WERI-Rb-1 (cell line): ENCODE measurements at regions not wholly inside any gene's neighbourhood (a gene's known extent, or its start where the extent isn't known, plus 50 kb on each side); places are given as distances from the start of the nearest gene placed in this dataset.

Experiments
- DNase-seq: peaks from one replicate; pipeline ENCODE4 v3.0.0-alpha.2; 2020
- H3K27ac ChIP-seq: fragments of 250-450 bp; sonication (Bioruptor Pico); 2 replicates; pipeline ENCODE4 v1.5.1; 2020; ENCODE audit warnings: mild to moderate bottlenecking, moderate library complexity
- H3K27me3 ChIP-seq: fragments of 250-450 bp; sonication (Bioruptor Pico); 2 replicates; pipeline ENCODE4 v1.5.1; 2021; ENCODE audit warnings: mild to moderate bottlenecking, low read depth, moderate library complexity; ENCODE audit not compliant: insufficient read depth, severe bottlenecking
- H3K36me3 ChIP-seq: fragments of 250-450 bp; sonication (Bioruptor Pico); 2 replicates; pipeline ENCODE4 v1.5.1; 2020; ENCODE audit warnings: mild to moderate bottlenecking, moderate library complexity
- H3K4me3 ChIP-seq: 2 replicates; pipeline ENCODE4 v1.5.1; 2011; ENCODE audit warnings: low read depth, mild to moderate bottlenecking, control low read depth, low read length
- H3K9me3 ChIP-seq: fragments of 250-450 bp; sonication (Bioruptor Pico); 2 replicates; pipeline ENCODE4 v1.5.1; 2021; ENCODE audit warnings: mild to moderate bottlenecking, moderate library complexity; ENCODE audit not compliant: severe bottlenecking
- CTCF ChIP-seq: IDR thresholded peaks from 2 replicates; pipeline ENCODE4 v1.5.1; 2011; ENCODE audit warnings: low read depth, mild to moderate bottlenecking, control low read depth, inconsistent platforms, low read length

GRCh38 chr4:158995040-158995439 is 107.8 kb upstream of the RAPGEF2 start:
- no peaks in the 10 kb centered on the region for H3K9me3 ChIP-seq
- TF ChIP-seq CTCF: no peak
- DNase-seq: no peak
- H3K27me3 ChIP-seq: no peaks in the 10 kb centered on the region
- no peaks in the 10 kb centered on the region for H3K36me3 ChIP-seq
- no peak overlapping the region for H3K4me3 ChIP-seq
- no peak overlapping the region for H3K27ac ChIP-seq

- no peak for TF ChIP-seq CTCF
- Histone ChIP-seq H3K27me3 (no peaks in the 10 kb centered on the region), H3K27ac (no peak overlapping the region), H3K9me3 (no peaks in the 10 kb centered on the region), H3K4me3 (no peak overlapping the region), H3K36me3 (no peaks in the 10 kb centered on the region)
- no peak for DNase-seq
Observed at GRCh38 chr4:158995965-158996364, 106.9 kb upstream of the RAPGEF2 start.

GRCh38 chr4:158996669-158997074 is 106.2 kb upstream of the RAPGEF2 start:
- no peak for TF ChIP-seq CTCF
- H3K36me3 ChIP-seq: no peaks in the 10 kb centered on the region
- H3K9me3 ChIP-seq: no peaks in the 10 kb centered on the region
- DNase-seq: no peak
- H3K27me3 ChIP-seq: no peaks in the 10 kb centered on the region
- H3K4me3 ChIP-seq: no peak overlapping the region
- H3K27ac ChIP-seq: no peak overlapping the region

- Histone ChIP-seq H3K4me3 (no peak overlapping the region), H3K27ac (no peak overlapping the region), H3K27me3 (no peaks in the 10 kb centered on the region), H3K9me3 (no peaks in the 10 kb centered on the region), H3K36me3 (no peaks in the 10 kb centered on the region)
- no peak for DNase-seq
- no peak for TF ChIP-seq CTCF
Observed at GRCh38 chr4:158997660-158998349, 105.1 kb upstream of the RAPGEF2 start.

- Histone ChIP-seq H3K27me3 (no peaks in the 10 kb centered on the region), H3K9me3 (no peaks in the 10 kb centered on the region), H3K36me3 (no peaks in the 10 kb centered on the region), H3K4me3 (no peak overlapping the region), H3K27ac (no peak overlapping the region)
- DNase-seq: no peak
- no peak for TF ChIP-seq CTCF
Observed at GRCh38 chr4:158998624-158999023, 104.3 kb upstream of the RAPGEF2 start.

- no peaks in the 10 kb centered on the region for H3K27me3 ChIP-seq
- DNase-seq: no peak
- H3K4me3 ChIP-seq: no peak overlapping the region
Observed at GRCh38 chr4:158999166-158999682, 103.7 kb upstream of the RAPGEF2 start.

More at GRCh38 chr4:158999166-158999682, 103.7 kb upstream of the RAPGEF2 start:
- no peak overlapping the region for H3K27ac ChIP-seq
- no peaks in the 10 kb centered on the region for H3K9me3 ChIP-seq
- TF ChIP-seq CTCF: no peak
- H3K36me3 ChIP-seq: no peaks in the 10 kb centered on the region
